ENCODE measurements at regions not wholly inside any gene's neighbourhood (a gene's known extent, or its start where the extent isn't known, plus 50 kb on each side); places are given as distances from the start of the nearest gene placed in this dataset.

GRCh38 chr19:30152510-30153291 lies 210.7 kb downstream of the URI1 start:
- DNase-seq (ENCODE audit: low spot score) (no peak), ATAC-seq (ENCODE audit: insufficient number of reproducible peaks, low FRiP score, low read depth) (no peak)
- no peak overlapping the region for H3K4me3 ChIP-seq
- H3K9me3 ChIP-seq, result no peaks in the 10 kb centered on the region
- H3K36me3 ChIP-seq, result no peaks in the 10 kb centered on the region
- no peak for TF ChIP-seq CTCF (IDR thresholded peaks at IDR 0.05)
- no peak overlapping the region for H3K27ac ChIP-seq
- no peaks in the 10 kb centered on the region for H3K27me3 ChIP-seq (replicated peaks; ENCODE audit: insufficient read depth)
- no peaks in the 10 kb centered on the region for H3K4me1 ChIP-seq (ENCODE audit: control insufficient read depth in 1 of 2, low read depth in 2 of 2)

GRCh38 chr19:30153326-30154210 lies 211.5 kb downstream of the URI1 start:
- no peak for DNase-seq (ENCODE audit: low spot score)
- H3K4me3 ChIP-seq, result no peak overlapping the region
- no peaks in the 10 kb centered on the region for H3K9me3 ChIP-seq
- H3K4me1 ChIP-seq (ENCODE audit: control insufficient read depth in 1 of 2, low read depth in 2 of 2), result no peaks in the 10 kb centered on the region
- H3K27ac ChIP-seq, result no peak overlapping the region
- no peaks in the 10 kb centered on the region for H3K27me3 ChIP-seq (replicated peaks; ENCODE audit: insufficient read depth)
- no peak for TF ChIP-seq CTCF (IDR thresholded peaks at IDR 0.05)
- ATAC-seq (ENCODE audit: insufficient number of reproducible peaks, low FRiP score, low read depth), result no peak
- H3K36me3 ChIP-seq, result no peaks in the 10 kb centered on the region

- H3K4me3 ChIP-seq, result no peak overlapping the region
- no peak for TF ChIP-seq CTCF (IDR thresholded peaks at IDR 0.05)
- H3K36me3 ChIP-seq, result no peaks in the 10 kb centered on the region
- ATAC-seq (ENCODE audit: insufficient number of reproducible peaks, low FRiP score, low read depth), result no peak
- H3K4me1 ChIP-seq (ENCODE audit: control insufficient read depth in 1 of 2, low read depth in 2 of 2), result no peaks in the 10 kb centered on the region
- no peaks in the 10 kb centered on the region for H3K27me3 ChIP-seq (replicated peaks; ENCODE audit: insufficient read depth)
- no peak for DNase-seq (ENCODE audit: low spot score)
- H3K27ac ChIP-seq, result no peak overlapping the region
- H3K9me3 ChIP-seq, result no peaks in the 10 kb centered on the region
Measured at GRCh38 chr19:30154410-30154809, 212.4 kb downstream of the URI1 start.

GRCh38 chr19:30155381-30156200 lies 213.6 kb downstream of the URI1 start:
- Histone ChIP-seq H3K4me1 (ENCODE audit: control insufficient read depth in 1 of 2, low read depth in 2 of 2) (no peaks in the 10 kb centered on the region), H3K9me3 (no peaks in the 10 kb centered on the region), H3K36me3 (no peaks in the 10 kb centered on the region), H3K27ac (no peak overlapping the region), H3K27me3 (replicated peaks; ENCODE audit: insufficient read depth) (no peaks in the 10 kb centered on the region), H3K4me3 (no peak overlapping the region)
- ATAC-seq (ENCODE audit: insufficient number of reproducible peaks, low FRiP score, low read depth) (no peak), DNase-seq (ENCODE audit: low spot score) (no peak)
- TF ChIP-seq CTCF (IDR thresholded peaks at IDR 0.05), result no peak

All from thoracic aorta (tissue), 2 donors.